EH (cell line): ENCODE measurements at regions not wholly inside any gene's neighbourhood (a gene's known extent, or its start where the extent isn't known, plus 50 kb on each side); places are given as distances from the start of the nearest gene placed in this dataset.

Experiments
- DNase-seq: peaks from one replicate; pipeline ENCODE4 v3.0.0-alpha.2; 2015; ENCODE audit warnings: low read depth

DNA sequence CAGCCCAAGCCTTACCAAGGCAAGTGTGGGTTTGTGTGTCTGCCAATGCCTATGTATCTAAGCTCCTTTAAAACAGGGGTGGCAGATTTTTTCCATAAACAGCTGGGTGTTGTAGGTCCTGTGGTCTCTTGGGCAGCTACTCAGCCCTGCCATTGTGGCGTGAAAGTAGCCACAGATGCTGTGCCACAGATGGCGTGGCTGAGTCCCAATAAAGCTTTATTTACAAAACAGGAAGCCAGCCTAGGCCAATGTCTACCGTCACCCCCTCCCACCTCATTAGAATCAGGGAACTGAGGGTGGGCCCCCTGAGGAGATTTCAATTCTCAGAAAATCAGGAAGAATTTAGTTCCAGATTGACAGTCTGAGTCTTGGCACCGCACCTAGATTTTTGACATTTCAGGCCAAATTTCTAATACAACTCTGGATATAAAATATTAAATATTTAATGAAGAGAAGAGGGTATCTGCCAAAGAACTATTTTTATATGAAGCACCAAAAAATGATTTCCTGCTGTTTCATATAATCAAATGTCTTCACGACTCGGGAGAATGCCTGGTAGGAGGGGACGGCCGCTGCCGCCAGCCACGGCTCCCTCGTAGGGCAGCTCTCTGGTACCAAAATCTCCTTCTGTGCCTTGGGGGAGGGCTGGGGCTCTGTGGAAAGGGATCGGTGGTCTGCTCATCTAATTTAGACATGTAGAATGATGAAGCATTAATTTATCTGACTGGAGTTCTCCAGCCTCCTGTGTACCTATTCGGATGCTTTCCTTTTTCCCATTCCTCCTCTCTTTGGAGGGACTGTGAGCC lies 420.9 kb downstream of the IRX2 start:
- no peak for DNase-seq

DNA sequence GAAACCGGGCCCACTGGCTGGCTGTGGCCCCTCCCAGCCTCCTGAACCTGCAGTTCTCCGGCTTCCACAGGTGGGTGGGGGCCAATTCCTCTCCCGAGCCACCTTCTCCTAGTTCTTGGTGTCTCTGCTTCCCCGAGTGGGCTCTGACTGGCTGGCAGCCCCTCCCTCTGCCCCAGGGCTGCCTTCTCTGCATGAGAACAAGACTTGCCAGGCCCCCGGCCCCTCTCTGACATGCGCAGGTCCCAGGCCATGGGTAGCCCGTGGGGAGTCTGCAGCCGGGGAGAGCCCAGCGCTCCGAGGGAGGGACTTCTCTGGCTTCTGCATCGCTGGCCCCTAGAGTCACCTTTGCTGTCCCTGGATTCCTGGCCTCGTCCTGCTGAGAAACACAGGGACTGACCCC lies 421.7 kb downstream of the IRX2 start:
- DNase-seq, result no peak

DNA sequence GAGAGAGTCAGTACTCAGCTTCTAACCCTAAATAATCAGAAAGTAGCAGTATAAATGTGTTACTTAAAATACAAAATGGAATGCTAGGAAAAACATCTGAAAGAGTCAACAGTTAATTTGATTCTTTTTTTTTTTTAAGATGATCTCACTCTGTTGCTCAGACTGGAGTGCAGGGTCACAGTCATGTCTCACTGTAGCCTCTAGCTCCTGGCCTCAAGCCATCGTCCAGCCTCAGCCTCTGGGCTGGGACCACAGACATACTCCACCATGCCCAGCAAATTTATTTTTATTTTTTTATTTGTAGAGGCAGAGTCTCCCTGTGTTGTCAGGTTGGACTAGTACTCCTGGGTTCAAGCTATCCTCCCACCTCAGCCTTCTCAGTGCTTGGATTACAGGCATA lies 424.9 kb downstream of the IRX2 start:
- no peak for DNase-seq

DNA sequence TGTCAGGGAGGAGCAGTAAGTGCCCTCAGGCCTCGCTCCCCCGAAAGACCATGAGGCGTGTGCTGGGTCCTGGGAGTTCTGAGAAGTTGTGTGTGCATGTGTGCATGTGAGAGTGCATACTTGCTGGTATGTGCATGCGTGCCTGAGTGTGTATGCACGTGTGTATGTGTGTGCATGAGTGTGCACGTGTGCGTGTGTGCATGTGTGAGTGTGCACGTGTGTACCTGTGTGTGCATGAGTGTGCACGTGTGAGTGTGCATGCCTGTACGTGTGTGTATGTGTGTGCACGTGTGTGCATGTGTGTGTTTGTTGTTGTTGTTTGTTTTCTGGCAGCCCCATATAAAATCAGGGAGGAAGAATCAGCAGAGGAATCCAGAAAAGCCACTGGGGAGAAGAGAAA lies 426.7 kb downstream of the IRX2 start:
- no peak for DNase-seq

DNA sequence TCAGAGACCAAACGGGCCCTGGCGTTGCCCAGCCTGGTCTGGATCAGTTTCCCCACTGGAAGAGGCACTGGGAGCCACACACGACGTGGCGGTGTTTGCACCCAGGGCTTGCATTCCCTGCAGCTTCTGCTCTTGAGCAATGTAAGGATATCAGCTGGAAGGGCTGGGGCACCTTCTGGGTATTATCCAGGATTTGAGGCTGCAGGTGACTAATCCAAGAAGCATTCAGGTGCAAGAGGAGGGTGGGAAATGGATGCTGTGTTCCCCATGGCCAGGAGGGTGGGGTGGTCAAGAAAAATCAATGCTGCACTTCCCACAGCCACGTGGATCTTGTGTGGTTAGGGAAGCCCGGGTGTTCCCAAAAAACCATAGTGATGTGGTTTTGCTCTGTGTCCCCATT lies 430.9 kb downstream of the IRX2 start:
- no peak for DNase-seq

DNA sequence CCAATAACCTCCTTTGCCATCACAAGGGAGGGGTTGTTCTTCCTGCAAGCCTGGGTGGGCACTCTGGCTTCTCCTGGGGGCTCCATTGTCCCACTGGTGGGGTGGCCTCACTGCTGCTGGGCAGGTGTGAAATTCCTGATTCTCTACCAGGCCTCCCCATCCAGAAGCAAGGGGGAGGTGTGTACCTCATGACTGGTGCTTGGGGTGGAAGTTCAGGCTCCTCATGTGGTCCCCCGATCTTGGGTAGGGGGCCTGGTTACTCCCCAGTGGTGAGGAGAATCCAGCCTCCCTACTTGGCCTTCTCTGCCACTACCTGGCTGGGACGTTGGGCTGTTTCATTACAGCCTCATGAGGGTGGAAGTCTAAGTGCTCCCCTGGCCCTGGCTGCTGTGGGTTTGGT lies 433.9 kb downstream of the IRX2 start:
- DNase-seq, result no peak

DNA sequence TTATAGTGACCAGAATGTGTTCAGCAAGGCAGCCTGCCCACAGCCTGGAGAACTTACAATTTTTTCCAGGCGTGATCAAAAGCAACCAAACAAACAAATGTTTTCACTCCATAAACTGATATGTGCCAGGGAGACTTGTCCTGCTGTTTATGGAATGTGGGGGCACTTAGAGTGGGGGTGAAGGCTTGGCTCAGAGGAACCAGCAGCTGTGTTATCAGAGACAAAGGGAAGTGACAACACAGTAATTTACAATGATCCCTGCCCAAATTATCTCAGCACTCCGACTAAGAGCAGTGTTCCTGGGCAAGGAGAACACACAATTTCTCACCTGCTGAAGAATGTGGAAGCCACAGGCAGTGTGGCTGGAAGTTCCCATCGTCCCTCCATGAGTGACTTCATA lies 429.1 kb upstream of the IRX4 start:
- DNase-seq, result no peak

DNA sequence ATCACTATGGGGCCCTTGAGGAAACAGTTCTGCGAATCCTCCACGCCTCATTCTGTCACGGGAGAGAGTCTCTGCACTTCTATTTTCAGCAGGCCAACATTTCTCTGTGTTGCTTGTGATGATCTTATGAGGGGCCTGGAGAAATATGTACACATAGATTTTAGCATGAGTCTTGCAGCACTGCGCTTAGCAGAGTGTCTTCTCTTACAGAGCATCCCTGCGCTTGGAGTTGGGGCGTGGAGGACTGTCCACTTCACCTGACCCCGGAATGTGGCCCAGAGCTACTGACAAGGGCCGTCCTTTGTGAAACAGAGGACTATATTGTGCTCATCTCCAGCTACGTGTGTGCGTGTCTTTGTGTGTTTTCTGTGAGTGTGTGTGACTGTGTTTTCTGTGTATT lies 428.2 kb upstream of the IRX4 start:
- no peak for DNase-seq

DNA sequence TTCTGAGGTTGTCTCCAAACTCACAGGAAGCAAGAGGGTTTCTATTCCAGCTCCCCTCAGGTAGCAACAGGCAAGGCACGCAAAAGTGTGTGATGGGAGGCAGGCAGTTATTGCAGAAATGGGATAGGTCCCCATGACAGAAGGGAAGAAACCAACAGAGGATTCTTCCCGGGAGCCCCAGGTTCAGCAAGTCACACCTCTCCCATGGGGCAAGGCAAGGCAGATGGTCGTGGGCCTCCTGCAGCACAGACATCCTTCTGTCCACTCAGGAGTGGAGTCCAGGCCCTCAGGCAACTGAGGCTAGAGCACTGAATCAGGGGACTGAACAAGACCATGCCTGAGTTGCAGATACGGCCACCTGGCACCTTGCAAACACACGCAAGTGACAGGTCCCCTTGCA lies 424.9 kb upstream of the IRX4 start:
- no peak for DNase-seq

DNA sequence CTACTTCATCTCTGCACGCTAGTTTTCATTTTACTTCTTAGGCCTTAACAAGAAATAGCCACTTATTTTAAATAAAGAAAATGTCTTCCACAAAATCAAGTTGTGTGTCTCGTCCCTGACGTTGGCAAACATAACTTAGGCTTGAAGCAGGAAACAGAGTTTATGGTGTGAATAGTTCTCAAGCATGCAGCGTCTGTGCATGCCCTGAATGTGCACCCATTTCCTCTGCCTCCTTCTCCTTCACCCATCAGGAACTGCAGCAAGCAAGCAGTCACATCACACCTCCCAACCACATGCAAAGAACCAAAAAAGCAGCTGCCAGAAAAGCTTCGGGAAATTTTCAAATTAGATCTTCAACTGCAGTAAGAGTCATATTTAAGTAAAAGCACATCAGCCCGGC lies 424.0 kb upstream of the IRX4 start:
- DNase-seq, result no peak

DNA sequence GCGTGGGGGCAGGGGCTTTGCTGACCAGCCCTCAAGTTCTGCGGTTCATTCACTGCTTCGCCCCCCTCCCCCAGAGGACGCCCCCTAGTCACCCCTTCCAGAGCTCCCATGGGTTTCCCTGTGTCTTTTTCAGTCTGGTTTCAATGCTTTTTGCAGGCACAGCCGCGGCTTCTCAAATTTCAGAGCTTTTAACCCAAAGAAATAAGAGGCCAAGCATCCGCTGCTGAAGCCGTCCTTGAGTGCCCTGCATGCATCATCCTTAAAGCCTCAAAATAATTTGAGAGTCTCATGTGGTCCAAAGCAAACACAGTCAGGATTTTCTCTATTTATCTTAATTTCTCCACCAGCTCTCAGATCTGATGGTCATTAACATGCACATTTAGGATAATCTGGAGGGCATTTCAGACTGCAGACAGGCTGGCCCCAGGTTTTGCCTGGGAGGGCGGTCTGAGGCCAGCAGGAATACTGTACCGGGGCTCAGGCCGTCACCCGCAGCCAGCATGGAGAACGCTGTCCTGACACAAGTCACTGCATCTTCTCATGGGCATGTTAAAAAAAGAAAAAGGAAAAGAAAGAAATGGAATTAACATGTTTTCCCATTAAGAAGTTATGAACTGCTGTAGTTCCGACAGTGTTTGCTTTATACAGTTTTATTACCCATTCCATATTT lies 420.8 kb upstream of the IRX4 start:
- DNase-seq, result no peak

DNA sequence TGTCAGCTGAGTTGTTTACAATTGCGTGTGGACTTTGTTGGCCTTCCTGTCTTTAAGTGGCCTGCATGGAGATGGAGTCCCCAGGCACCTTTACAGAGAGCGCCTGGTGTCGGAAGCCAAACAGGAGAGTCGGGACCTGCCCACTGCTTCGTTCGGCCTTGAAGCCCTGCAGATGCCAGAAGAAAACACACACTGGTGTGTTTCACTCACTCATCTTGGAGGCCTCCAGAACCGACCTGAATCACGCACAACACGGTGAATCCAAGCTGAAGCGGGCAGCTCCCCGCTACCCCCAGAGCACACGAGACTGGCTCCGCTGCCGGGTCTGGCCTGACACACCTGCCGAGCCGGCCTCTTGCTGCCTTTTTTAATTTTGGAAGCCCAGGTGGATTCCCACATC lies 419.4 kb upstream of the IRX4 start:
- no peak for DNase-seq

DNA sequence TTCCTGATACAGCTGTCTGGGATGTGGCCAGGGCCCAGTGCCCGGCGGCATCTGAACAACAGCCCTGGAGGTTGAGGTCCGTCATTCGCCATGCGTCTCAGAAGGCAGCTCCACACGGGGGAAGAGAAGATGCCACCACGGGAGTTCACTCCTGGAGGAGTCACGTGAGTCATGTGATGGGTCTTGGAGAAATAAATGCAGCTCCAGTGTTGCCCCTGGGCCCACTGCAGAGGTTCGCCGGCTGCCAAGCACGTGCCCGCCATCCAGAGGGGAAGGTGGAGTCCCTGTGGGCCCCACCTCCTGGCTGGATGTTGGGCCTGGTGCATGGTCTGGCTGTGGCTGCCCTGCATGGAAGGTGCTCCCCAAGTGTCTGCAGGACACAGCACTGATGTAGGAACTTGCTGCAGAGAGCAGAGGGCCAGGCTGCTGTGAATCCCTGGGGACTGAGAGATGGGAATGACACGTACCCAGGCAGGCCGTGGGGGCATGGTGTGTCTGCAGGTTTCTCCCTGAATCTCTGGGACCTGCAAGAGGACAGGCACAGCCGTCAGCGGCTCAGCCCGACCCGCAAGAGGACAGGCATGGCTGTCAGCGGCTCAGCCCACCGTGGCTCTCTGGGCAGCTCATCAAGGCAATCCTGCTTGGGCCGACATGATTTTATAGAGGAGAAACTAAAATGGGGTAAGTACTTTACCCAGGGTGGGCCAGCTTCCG lies 418.3 kb upstream of the IRX4 start:
- no peak for DNase-seq

DNA sequence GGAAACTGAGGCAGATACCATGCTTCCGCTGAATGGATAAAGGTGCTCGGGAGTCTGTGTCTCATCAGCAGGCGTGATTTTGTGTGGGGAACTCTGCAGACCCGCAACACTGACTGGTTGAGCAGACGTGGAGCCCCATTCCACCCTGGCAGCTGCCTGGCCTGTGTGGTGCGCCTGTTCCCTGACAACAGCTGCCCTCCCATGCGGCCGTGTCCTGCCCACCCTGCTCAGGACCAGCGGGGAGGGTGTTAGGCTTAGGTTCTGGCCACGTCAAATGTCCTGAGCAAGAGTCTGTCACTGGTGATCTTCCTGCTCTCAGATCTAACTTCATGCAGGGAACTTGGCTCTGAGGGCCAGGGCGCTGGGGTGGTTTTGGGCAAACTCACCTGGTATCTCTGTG lies 417.7 kb upstream of the IRX4 start:
- no peak for DNase-seq

DNA sequence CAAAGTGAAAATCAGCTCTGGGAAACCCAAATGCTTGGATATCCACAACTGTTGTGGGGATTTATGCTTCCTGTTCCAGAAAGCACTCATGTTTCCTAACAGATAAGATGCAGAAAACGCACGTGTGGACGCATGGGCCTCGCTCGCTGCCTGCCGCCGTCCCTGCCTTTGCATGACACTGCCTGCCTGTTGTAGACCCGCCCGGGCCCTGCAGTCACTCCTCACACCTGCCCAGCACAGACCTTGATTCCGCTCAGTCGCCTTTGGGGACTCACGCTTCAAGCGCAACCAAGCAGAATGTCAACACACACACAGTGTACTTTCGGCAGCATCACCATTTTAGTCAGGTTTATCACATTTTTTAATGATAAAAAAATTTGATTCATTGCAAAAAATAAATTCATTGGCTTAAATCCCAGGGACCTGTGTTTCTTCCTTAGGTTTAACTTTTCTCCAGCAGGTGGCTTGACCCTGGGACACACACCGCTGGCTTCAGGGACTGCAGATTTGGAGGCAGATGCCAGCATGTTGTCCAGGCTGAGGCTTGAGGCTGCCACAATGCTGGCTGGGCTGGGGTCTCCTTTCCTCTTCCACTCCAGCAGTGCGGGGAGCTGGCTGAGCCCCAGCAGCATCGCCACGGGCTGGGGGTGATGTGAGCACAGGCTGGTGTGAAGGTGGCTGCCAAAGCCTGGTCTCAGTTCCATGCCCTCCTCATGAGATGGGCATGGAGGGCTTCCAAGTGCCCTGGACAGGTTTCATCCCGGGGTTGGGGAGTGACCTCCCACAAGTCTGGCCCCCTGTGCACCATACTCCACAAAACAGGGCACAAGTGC lies 416.9 kb upstream of the IRX4 start:
- no peak for DNase-seq

DNA sequence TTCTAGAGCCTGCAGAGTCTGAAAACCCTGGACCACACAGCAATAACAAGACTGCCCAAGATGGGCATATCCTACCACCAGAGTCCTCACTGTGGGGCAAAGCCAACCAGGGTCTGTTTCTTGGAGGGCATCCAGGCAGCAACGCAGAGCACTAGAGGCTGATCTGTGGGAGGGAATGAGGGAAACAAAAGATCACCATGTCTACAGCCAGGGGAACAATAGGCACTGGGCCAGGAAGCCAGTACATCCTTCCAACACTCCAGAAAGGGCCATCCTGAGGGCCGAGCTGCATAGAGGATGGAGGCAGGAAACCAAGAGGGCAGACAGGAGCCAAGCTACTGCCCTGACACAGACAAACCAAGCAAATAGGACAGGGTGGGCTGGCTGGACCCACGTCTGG lies 416.1 kb upstream of the IRX4 start:
- DNase-seq, result no peak

DNA sequence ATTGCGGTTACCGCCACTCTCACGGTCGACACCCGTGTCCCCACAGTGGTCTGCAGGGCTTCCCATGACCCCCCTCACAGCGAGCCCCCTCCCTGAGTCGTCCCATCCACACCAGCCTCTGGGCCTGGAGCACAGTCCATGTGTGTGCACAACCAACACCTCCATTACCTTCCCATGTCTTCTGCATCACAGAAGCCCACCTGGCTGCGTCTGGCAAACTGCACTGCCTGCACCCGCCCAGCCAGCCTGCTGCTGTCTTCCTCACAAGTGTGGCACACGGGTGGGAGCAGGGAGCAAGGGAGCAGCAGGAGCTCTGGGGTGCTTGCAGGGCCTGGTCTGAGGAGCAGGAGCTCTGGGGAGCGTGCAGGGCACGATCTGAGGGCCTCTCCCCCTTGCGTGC lies 415.3 kb upstream of the IRX4 start:
- no peak for DNase-seq

DNA sequence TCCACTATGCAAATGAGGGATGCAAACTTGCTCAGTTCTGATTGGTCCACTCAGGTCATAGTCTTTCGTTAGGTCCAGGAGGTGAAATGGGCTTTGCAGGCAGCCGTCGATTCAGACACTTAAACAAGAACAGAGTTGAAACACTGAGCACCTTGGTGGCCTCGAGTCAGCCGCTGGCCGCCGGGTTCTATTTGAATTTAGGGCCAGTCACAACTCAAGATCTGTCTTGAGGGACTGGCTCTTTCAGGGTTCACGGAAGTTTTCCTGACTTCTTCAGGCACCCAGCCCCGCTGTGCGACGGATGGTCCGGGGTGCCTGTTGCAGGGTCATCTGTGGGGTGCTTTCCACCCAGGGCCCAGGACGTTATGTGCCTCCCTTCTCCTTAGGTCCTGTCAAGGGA lies 412.8 kb upstream of the IRX4 start:
- no peak for DNase-seq

DNA sequence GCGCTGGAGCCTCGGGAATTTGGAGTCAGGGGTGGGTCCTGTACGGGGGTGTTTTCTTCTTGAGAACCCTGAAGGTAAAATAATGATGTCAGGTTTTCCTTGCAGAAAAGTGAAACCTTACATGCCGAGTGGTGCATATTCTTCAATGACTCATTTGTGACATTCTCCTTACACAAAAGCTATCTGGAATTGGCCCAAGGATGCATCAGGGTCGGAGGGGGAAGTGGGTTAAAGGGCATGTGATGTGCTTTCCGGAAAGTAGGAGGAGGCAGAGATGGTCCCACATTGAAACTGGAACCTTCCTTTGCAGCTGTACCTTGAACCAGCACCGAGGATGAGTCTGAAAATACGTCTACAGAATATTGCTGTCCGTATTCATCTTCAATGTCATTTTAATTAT lies 411.2 kb upstream of the IRX4 start:
- no peak for DNase-seq

DNA sequence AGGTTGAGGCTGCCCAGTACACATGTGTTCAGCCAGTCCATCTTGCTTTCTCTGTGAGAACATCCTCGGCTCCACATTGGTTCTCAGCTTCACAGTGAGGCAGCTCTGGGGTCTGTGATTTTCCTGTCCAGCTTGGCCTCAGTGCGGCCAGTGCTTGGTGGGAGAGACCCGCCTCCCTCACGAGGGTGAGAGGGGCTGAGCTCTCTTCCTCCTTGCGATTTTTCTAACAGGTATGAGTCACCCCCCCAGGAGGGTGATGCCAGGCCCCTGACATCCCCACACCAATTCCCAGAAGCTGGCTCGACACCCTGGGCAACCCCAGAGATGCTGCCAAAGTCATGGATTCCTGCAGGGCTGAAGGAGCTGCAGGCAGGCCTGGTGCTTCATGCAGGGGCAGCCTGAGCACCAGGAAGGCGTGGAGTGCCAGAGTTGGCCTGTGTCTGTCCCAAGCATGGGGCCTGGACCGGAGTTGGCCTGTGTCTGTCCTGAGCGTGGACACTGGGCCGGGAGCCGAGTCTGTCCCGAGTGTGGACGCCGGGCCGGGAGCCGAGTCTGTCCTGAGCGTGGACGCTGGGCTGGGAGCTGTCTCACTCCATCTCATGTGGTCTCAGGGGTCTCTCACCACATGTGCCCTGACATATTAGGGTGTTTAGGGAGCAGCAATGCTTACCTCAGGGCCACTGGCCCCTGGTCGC lies 408.6 kb upstream of the IRX4 start:
- DNase-seq, result no peak

DNA sequence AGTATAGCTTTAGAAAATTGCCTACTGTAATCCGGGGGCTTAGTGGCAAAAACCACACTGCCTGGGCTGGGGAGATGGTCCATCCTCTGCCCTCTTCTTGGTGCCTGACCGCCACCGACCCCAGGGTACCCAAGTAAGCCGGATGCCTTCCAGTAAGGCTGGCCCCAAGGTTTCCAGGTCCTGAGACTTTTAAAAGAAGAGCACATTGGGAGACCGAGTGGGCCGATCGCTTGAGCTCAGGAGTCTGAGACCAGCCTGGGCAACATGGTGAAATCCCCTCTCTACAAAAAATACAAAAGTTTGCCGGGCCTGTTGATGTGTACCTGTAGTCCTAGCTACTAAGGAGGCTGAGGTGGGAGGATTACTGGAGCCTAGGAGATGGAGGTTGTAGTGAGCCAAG lies 406.7 kb upstream of the IRX4 start:
- DNase-seq, result no peak

DNA sequence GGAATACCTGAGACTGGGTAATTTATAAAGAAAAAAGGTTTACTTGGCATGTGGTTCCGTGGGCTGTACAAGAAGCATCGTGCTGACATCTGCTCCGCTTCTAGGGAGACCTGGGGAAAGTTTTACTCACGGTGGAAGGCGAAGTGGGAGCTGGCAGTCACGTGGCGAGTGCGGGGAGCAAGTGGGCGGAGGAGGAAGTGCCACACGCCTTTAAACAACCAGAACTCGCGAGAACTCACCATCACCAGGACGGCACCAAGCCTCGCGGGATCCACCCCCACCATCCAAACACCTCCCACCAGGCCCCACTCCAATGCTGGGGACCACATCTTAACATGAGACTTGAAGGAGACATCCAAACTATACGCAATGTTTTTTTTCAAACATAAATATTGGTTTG lies 406.2 kb upstream of the IRX4 start:
- no peak for DNase-seq
